ENCODE measurements at regions not wholly inside any gene's neighbourhood (a gene's known extent, or its start where the extent isn't known, plus 50 kb on each side); places are given as distances from the start of the nearest gene placed in this dataset.

GRCh38 chr18:37845498-37845897 lies 279.9 kb upstream of the CELF4 start:
- TF ChIP-seq TAF1 (conservative IDR thresholded peaks at IDR 0.05) (no peak), MAX (IDR thresholded peaks at IDR 0.05) (no peak)
- TF ChIP-seq, protein P1, sequence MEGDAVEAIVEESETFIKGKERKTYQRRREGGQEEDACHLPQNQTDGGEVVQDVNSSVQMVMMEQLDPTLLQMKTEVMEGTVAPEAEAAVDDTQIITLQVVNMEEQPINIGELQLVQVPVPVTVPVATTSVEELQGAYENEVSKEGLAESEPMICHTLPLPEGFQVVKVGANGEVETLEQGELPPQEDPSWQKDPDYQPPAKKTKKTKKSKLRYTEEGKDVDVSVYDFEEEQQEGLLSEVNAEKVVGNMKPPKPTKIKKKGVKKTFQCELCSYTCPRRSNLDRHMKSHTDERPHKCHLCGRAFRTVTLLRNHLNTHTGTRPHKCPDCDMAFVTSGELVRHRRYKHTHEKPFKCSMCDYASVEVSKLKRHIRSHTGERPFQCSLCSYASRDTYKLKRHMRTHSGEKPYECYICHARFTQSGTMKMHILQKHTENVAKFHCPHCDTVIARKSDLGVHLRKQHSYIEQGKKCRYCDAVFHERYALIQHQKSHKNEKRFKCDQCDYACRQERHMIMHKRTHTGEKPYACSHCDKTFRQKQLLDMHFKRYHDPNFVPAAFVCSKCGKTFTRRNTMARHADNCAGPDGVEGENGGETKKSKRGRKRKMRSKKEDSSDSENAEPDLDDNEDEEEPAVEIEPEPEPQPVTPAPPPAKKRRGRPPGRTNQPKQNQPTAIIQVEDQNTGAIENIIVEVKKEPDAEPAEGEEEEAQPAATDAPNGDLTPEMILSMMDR (IDR thresholded peaks at IDR 0.05; ENCODE audit: low read depth, low read length, missing input control) = no peak
- TF ChIP-seq, protein P2, sequence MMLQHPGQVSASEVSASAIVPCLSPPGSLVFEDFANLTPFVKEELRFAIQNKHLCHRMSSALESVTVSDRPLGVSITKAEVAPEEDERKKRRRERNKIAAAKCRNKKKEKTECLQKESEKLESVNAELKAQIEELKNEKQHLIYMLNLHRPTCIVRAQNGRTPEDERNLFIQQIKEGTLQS (IDR thresholded peaks at IDR 0.05) = no peak

Measured in liver (tissue), 3 donors.